WTC11 (cell line): ENCODE measurements at regions not wholly inside any gene's neighbourhood (a gene's known extent, or its start where the extent isn't known, plus 50 kb on each side); places are given as distances from the start of the nearest gene placed in this dataset.

Experiments used
- ATAC-seq: fragments of 200-7000 bp; cut with Tn5 transposase; 2 replicates; pipeline ENCODE4 v1.10.0; 2021; ENCODE audit warnings: mild to moderate bottlenecking, moderate library complexity
- CTCF ChIA-PET: fragments of 300-600 bp; sonication (Branson Sonifier 250); formaldehyde crosslinking; loops from one replicate; lab custom pipeline; 2021; ENCODE audit warnings: antibody characterized with exemption; lab: Charles Lee
- POLR2A ChIA-PET: fragments of 350-600 bp; sonication (Branson Sonifier 250); formaldehyde crosslinking; loops from one replicate; lab custom pipeline; 2021; ENCODE audit warnings: antibody characterized with exemption; lab: Charles Lee
- DNase-seq: peaks from one replicate; pipeline ENCODE4 v3.0.0; 2021; ENCODE audit warnings: low spot score
- H3K27ac Mint-ChIP-seq: 2 replicates; pipeline ENCODE4 v1.8.0; 2021; ENCODE audit warnings: mixed read lengths
- H3K27me3 Mint-ChIP-seq: 2 replicates; pipeline ENCODE4 v1.8.0; 2021; ENCODE audit warnings: low read depth, mild to moderate bottlenecking, moderate library complexity, mixed read lengths
- H3K36me3 Mint-ChIP-seq: 2 replicates; pipeline ENCODE4 v1.8.0; 2021; ENCODE audit warnings: mixed read lengths
- H3K4me1 Mint-ChIP-seq: 2 replicates; pipeline ENCODE4 v1.8.0; 2022; ENCODE audit warnings: mixed read lengths
- H3K4me3 Mint-ChIP-seq: 2 replicates; pipeline ENCODE4 v1.8.0; 2021; ENCODE audit warnings: mild to moderate bottlenecking, moderate library complexity, mixed read lengths
- H3K9me3 Mint-ChIP-seq: 2 replicates; pipeline ENCODE4 v1.8.0; 2021; ENCODE audit warnings: mixed read lengths
- CBFB ChIP-seq: sonication (generic); formaldehyde crosslinking; IDR thresholded peaks from 2 replicates; pipeline ENCODE4 v1.8.1; 2022; ENCODE audit warnings: mild to moderate bottlenecking, low read depth, missing genetic modification reagents
- ESRRA ChIP-seq: sonication (generic); formaldehyde crosslinking; IDR thresholded peaks from 2 replicates; pipeline ENCODE4 v1.8.1; 2022; ENCODE audit warnings: mild to moderate bottlenecking, missing genetic modification reagents, borderline replicate concordance
- FOXP1 ChIP-seq: sonication (generic); formaldehyde crosslinking; IDR thresholded peaks from 2 replicates; pipeline ENCODE4 v1.8.0; 2022; ENCODE audit warnings: missing genetic modification reagents, mild to moderate bottlenecking, moderate library complexity, borderline replicate concordance
- GABPB1 ChIP-seq: sonication (generic); formaldehyde crosslinking; IDR thresholded peaks from 2 replicates; pipeline ENCODE4 v1.8.1; 2023; ENCODE audit warnings: mild to moderate bottlenecking, missing genetic modification reagents
- JAZF1 ChIP-seq: fragments of 250-450 bp; sonication (Bioruptor Pico); IDR thresholded peaks from 2 replicates; pipeline ENCODE4 v1.9.0; 2021; ENCODE audit warnings: moderate library complexity, mild to moderate bottlenecking, inconsistent platforms
- KAT7 ChIP-seq: sonication (generic); formaldehyde crosslinking; IDR thresholded peaks from 2 replicates; pipeline ENCODE4 v1.8.1; 2023; ENCODE audit warnings: missing genetic modification reagents, mild to moderate bottlenecking, borderline replicate concordance
- OVOL2 ChIP-seq: fragments of 250-450 bp; sonication (Bioruptor Pico); IDR thresholded peaks from 2 replicates; pipeline ENCODE4 v1.9.0; 2021; ENCODE audit warnings: mild to moderate bottlenecking, borderline replicate concordance
- SP1 ChIP-seq: sonication (generic); formaldehyde crosslinking; conservative IDR thresholded peaks from 2 replicates; pipeline ENCODE4 v1.8.1; 2022; ENCODE audit warnings: missing genetic modification reagents
- TP53 ChIP-seq: sonication (generic); formaldehyde crosslinking; IDR thresholded peaks from 2 replicates; pipeline ENCODE4 v1.8.1; 2023; ENCODE audit warnings: mild to moderate bottlenecking, missing genetic modification reagents
- ZBTB21 ChIP-seq: sonication (generic); formaldehyde crosslinking; IDR thresholded peaks from 2 replicates; pipeline ENCODE4 v1.8.1; 2023; ENCODE audit warnings: mild to moderate bottlenecking, missing genetic modification reagents, borderline replicate concordance
- ZNF671 ChIP-seq: fragments of 250-450 bp; sonication (Bioruptor Pico); IDR thresholded peaks from 2 replicates; pipeline ENCODE4 v1.8.0; 2021; ENCODE audit warnings: mild to moderate bottlenecking
- TF ChIP-seq, protein P1 (sequence below): sonication (generic); formaldehyde crosslinking; IDR thresholded peaks from 2 replicates; pipeline ENCODE4 v1.8.1; 2022; ENCODE audit warnings: mild to moderate bottlenecking, moderate library complexity, missing genetic modification reagents
- TF ChIP-seq, protein P2 (sequence below): fragments of 250-450 bp; sonication (Bioruptor Pico); IDR thresholded peaks from 2 replicates; pipeline ENCODE4 v1.9.0; 2021; ENCODE audit warnings: mild to moderate bottlenecking
- TF ChIP-seq, protein P3 (sequence below): sonication (generic); formaldehyde crosslinking; conservative IDR thresholded peaks from 2 replicates; pipeline ENCODE4 v1.8.1; 2023; ENCODE audit warnings: mild to moderate bottlenecking, low read depth, missing genetic modification reagents, moderate library complexity
- TF ChIP-seq, protein P4 (sequence below): sonication (generic); formaldehyde crosslinking; IDR thresholded peaks from 2 replicates; pipeline ENCODE4 v1.8.1; 2022; ENCODE audit warnings: low read depth, mild to moderate bottlenecking, moderate library complexity, missing genetic modification reagents, borderline replicate concordance
- TF ChIP-seq, protein P5 (sequence below): sonication (generic); formaldehyde crosslinking; IDR thresholded peaks from 2 replicates; pipeline ENCODE4 v1.8.0; 2022; ENCODE audit warnings: mild to moderate bottlenecking, missing genetic modification reagents

DNA sequence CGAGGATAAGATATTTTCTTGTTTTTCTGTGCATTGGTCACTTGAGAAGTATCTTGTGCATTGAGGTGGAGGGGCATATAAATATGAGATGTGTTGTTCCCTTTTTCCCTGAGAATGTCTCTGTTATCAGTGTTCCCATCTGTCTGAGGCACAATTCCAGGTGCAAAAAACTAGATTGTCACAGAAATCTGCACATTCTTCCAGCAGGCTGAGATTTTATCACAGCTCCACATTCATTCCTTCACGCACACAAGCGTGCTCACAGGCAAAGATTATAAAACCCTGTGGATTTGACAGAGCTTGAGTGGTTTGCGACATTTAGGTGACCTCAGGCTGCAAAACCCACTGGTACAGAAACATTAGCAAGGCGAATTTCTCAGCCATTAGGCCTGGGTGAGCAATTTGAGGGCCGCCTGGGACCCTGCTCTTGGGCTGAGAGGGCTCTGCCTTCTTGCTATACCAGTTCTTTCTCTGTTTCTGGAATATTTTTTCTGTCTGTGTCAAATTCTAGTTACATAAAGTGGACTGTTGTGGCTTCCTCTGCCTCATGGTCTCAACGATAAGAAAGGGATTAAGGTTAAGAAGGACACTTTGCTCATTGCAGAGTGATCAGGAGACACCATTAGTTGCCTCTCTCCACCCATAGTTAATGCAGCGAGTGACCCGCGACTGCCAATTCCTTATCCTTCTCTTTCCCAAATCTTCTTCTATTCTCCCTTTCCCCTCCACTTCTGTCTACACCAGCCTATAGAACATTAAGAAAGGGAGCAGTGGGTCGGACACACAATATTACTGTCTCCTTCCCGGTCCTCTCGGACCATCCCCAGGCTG is 86.7 kb upstream of the C1QTNF7 start:
- Mint-ChIP-seq H3K4me3 (no peak overlapping the region), H3K27me3 (no peaks in the 10 kb centered on the region), H3K27ac (no peak overlapping the region), H3K36me3 (no peaks in the 10 kb centered on the region), H3K4me1 (peaks cover 19% of the 10 kb centered on the region), H3K9me3 (peaks cover 6% of the 10 kb centered on the region; the same call in 1 of the 2 replicates)
- TF ChIP-seq CBFB (no peak), ESRRA (CRISPR knock-in tag) (no peak), ZBTB21 (CRISPR knock-in tag) (no peak), KAT7 (CRISPR knock-in tag) (no peak), ZNF671 (no peak), GABPB1 (no peak), TP53 (CRISPR knock-in tag) (no peak)
- TF ChIP-seq, protein P1, sequence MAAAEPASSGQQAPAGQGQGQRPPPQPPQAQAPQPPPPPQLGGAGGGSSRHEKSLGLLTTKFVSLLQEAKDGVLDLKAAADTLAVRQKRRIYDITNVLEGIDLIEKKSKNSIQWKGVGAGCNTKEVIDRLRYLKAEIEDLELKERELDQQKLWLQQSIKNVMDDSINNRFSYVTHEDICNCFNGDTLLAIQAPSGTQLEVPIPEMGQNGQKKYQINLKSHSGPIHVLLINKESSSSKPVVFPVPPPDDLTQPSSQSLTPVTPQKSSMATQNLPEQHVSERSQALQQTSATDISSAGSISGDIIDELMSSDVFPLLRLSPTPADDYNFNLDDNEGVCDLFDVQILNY = no peak
- TF ChIP-seq, protein P2, sequence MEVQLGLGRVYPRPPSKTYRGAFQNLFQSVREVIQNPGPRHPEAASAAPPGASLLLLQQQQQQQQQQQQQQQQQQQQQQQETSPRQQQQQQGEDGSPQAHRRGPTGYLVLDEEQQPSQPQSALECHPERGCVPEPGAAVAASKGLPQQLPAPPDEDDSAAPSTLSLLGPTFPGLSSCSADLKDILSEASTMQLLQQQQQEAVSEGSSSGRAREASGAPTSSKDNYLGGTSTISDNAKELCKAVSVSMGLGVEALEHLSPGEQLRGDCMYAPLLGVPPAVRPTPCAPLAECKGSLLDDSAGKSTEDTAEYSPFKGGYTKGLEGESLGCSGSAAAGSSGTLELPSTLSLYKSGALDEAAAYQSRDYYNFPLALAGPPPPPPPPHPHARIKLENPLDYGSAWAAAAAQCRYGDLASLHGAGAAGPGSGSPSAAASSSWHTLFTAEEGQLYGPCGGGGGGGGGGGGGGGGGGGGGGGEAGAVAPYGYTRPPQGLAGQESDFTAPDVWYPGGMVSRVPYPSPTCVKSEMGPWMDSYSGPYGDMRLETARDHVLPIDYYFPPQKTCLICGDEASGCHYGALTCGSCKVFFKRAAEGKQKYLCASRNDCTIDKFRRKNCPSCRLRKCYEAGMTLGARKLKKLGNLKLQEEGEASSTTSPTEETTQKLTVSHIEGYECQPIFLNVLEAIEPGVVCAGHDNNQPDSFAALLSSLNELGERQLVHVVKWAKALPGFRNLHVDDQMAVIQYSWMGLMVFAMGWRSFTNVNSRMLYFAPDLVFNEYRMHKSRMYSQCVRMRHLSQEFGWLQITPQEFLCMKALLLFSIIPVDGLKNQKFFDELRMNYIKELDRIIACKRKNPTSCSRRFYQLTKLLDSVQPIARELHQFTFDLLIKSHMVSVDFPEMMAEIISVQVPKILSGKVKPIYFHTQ (CRISPR knock-in tag) = no peak
- TF ChIP-seq, protein P3, sequence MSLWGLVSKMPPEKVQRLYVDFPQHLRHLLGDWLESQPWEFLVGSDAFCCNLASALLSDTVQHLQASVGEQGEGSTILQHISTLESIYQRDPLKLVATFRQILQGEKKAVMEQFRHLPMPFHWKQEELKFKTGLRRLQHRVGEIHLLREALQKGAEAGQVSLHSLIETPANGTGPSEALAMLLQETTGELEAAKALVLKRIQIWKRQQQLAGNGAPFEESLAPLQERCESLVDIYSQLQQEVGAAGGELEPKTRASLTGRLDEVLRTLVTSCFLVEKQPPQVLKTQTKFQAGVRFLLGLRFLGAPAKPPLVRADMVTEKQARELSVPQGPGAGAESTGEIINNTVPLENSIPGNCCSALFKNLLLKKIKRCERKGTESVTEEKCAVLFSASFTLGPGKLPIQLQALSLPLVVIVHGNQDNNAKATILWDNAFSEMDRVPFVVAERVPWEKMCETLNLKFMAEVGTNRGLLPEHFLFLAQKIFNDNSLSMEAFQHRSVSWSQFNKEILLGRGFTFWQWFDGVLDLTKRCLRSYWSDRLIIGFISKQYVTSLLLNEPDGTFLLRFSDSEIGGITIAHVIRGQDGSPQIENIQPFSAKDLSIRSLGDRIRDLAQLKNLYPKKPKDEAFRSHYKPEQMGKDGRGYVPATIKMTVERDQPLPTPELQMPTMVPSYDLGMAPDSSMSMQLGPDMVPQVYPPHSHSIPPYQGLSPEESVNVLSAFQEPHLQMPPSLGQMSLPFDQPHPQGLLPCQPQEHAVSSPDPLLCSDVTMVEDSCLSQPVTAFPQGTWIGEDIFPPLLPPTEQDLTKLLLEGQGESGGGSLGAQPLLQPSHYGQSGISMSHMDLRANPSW = no peak
- TF ChIP-seq, protein P4, sequence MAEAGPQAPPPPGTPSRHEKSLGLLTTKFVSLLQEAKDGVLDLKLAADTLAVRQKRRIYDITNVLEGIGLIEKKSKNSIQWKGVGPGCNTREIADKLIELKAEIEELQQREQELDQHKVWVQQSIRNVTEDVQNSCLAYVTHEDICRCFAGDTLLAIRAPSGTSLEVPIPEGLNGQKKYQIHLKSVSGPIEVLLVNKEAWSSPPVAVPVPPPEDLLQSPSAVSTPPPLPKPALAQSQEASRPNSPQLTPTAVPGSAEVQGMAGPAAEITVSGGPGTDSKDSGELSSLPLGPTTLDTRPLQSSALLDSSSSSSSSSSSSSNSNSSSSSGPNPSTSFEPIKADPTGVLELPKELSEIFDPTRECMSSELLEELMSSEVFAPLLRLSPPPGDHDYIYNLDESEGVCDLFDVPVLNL (CRISPR knock-in tag) = no peak
- no peak for ATAC-seq
- no peak for DNase-seq
- CTCF ChIA-PET = no interaction called here
- POLR2A ChIA-PET = no interaction called here

DNA sequence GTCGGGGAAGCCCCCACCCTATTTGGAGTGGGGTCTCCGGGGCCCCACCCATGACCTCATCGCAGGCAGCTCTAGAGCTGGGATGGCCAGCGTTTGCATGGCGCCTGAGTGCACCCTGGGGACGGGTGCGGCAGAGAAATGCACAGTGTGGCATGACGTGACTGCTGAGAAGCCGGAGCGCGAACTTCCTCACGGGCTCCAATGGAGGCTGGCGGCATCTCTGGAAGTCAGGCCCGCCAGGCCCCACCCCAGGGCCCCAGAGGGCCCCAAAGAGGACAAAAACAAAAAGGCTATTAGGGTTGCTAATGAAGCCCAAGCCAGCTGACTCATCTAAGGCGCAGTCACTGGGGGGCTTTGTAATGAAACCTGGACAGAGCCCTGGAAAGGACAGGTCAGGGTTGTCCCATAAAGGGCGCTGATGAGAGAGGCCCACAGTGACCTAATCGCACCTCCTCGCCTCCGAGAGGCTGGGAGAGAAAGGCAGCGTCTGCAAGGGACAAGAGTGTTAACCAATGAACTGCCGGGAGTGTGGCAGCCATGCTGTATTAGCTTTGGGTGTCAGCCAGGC is 86.0 kb upstream of the C1QTNF7 start:
- Mint-ChIP-seq H3K27me3 (no peaks in the 10 kb centered on the region), H3K27ac (no peak overlapping the region), H3K9me3 (peaks cover 3% of the 10 kb centered on the region; the same call in 1 of the 2 replicates), H3K4me1 (peaks cover 12% of the 10 kb centered on the region), H3K36me3 (no peaks in the 10 kb centered on the region), H3K4me3 (no peak overlapping the region)
- POLR2A ChIA-PET = no interaction called here
- CTCF ChIA-PET = no interaction called here
- ATAC-seq = no peak
- DNase-seq = no peak
- TF ChIP-seq OVOL2 (CRISPR knock-in tag) = no peak
- TF ChIP-seq, protein P4 (CRISPR knock-in tag) = no peak
- TF ChIP-seq, protein P5, sequence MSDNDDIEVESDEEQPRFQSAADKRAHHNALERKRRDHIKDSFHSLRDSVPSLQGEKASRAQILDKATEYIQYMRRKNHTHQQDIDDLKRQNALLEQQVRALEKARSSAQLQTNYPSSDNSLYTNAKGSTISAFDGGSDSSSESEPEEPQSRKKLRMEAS (CRISPR knock-in tag) = no peak
- no peak for TF ChIP-seq FOXP1 (CRISPR knock-in tag)
- TF ChIP-seq JAZF1 = no peak
- no peak for TF ChIP-seq SP1 (CRISPR knock-in tag)
